ENCODE measurements at regions not wholly inside any gene's neighbourhood (a gene's known extent, or its start where the extent isn't known, plus 50 kb on each side); places are given as distances from the start of the nearest gene placed in this dataset.
A peak's percentile ranks its signal among the peaks of the same experiment; 100 is the strongest.

DNA sequence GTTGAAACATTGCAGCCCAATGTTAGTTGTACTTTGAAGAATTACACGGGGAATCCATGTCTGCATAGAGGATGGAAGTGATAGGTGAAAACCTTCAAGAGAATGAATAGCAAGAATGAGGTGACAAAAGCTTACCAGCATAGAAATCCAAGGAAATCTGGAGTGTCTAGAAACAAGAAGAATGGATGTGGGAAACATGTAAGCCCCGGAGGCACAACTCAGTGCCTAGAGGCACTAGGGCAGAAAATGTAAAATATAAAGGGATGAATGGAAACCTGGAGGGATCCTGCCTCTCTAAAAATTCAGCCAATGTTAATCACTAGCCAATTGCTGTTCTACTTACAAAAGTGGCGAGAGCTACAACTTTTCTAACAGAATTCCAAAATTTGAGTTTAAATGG lies 619.0 kb downstream of the TBL1XR1 start:
- no peak for DNase-seq (ENCODE audit: low spot score)
- Histone ChIP-seq H3K4me1 (ENCODE audit: insufficient read depth, low read length, poor library complexity, severe bottlenecking) (peaks cover 11% of the 10 kb centered on the region), H3K9me3 (ENCODE audit: low read depth, low read length, poor library complexity, severe bottlenecking) (no peaks in the 10 kb centered on the region), H3K4me3 (ENCODE audit: low read depth, low read length, poor library complexity, severe bottlenecking) (no peak overlapping the region), H3K27ac (ENCODE audit: low read depth, low read length, poor library complexity, severe bottlenecking) (no peak overlapping the region), H3K36me3 (ENCODE audit: insufficient read depth, low read length, poor library complexity, severe bottlenecking) (no peaks in the 10 kb centered on the region), H3K27me3 (replicated peaks; ENCODE audit: insufficient read depth, low read depth, low read length, poor library complexity) (no peaks in the 10 kb centered on the region)
- intact Hi-C loops (cut with micrococcal nuclease; ENCODE audit: unreplicated experiment) = no loop called here
- no peak for TF ChIP-seq EZH2 (IDR thresholded peaks at IDR 0.05; ENCODE audit: borderline replicate concordance, low read depth, low read length, poor library complexity, severe bottlenecking)
- TF ChIP-seq, protein P1, sequence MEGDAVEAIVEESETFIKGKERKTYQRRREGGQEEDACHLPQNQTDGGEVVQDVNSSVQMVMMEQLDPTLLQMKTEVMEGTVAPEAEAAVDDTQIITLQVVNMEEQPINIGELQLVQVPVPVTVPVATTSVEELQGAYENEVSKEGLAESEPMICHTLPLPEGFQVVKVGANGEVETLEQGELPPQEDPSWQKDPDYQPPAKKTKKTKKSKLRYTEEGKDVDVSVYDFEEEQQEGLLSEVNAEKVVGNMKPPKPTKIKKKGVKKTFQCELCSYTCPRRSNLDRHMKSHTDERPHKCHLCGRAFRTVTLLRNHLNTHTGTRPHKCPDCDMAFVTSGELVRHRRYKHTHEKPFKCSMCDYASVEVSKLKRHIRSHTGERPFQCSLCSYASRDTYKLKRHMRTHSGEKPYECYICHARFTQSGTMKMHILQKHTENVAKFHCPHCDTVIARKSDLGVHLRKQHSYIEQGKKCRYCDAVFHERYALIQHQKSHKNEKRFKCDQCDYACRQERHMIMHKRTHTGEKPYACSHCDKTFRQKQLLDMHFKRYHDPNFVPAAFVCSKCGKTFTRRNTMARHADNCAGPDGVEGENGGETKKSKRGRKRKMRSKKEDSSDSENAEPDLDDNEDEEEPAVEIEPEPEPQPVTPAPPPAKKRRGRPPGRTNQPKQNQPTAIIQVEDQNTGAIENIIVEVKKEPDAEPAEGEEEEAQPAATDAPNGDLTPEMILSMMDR (conservative IDR thresholded peaks at IDR 0.05; ENCODE audit: low read depth, low read length) = no peak
- CTCF ChIA-PET = no interaction called here
- POLR2A ChIA-PET (ENCODE audit: low non-redundant PET) = no interaction called here
- BruUV-seq (replicated peaks) = no TSS peak

DNA sequence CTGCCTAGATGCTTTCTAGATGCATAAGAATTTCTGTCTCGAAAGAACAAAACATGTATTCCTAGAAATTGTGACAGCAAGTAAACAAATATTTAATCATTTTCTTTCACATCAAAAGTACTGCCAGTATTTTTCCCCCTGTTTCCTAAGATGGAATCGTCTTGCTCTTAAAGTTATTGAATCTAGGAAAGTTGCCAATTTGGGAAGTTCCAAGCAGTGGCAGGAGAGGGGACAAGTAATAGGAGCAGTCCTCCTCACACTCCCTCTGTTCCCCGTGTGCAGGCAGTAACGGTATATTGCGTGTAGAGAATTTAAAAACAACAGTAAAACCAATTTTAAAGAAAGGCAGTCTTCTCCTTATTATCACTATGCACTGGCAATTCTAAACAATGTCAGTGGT lies 619.8 kb downstream of the TBL1XR1 start:
- CTCF ChIA-PET = no interaction called here
- no peaks in the 10 kb centered on the region for H3K9me3 ChIP-seq (ENCODE audit: low read depth, low read length, poor library complexity, severe bottlenecking)
- intact Hi-C loops (cut with micrococcal nuclease; ENCODE audit: unreplicated experiment) = no loop called here

DNA sequence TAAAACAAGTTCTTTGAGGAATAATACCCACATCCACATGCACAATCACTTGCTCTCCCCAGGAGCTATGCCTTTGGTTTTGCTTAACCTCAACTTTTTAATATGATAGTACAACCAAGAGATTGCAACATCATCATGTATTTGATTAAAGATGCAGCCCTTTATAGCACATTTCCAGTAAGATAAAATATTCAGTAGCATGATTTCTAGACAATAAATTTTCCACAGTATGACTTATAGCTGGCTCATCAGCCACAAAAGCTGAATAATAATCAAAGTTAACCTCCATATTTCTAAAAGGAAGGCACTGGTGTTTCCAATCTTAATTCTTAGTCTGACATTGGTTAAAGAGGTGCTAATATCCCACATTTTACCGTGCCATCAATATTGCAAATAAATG lies 622.5 kb downstream of the TBL1XR1 start:
- H3K4me1 ChIP-seq (ENCODE audit: insufficient read depth, low read length, poor library complexity, severe bottlenecking) = peaks cover 9% of the 10 kb centered on the region
- H3K27me3 ChIP-seq (replicated peaks; ENCODE audit: insufficient read depth, low read depth, low read length, poor library complexity) = no peaks in the 10 kb centered on the region
- BruUV-seq (replicated peaks) = no TSS peak
- CTCF ChIA-PET = no interaction called here
- POLR2A ChIA-PET (ENCODE audit: low non-redundant PET) = no interaction called here
- no peak for TF ChIP-seq EZH2 (IDR thresholded peaks at IDR 0.05; ENCODE audit: borderline replicate concordance, low read depth, low read length, poor library complexity, severe bottlenecking)
- TF ChIP-seq, protein P1 (conservative IDR thresholded peaks at IDR 0.05; ENCODE audit: low read depth, low read length) = no peak
- no peaks in the 10 kb centered on the region for H3K36me3 ChIP-seq (ENCODE audit: insufficient read depth, low read length, poor library complexity, severe bottlenecking)
- H3K9me3 ChIP-seq (ENCODE audit: low read depth, low read length, poor library complexity, severe bottlenecking) = no peaks in the 10 kb centered on the region
- no peak overlapping the region for H3K4me3 ChIP-seq (ENCODE audit: low read depth, low read length, poor library complexity, severe bottlenecking)
- no peak overlapping the region for H3K27ac ChIP-seq (ENCODE audit: low read depth, low read length, poor library complexity, severe bottlenecking)
- no peak for DNase-seq (ENCODE audit: low spot score)
- intact Hi-C loops (cut with micrococcal nuclease; ENCODE audit: unreplicated experiment) = no loop called here

More for the DNA sequence above, 619.8 kb downstream of the TBL1XR1 start:
- no peak for TF ChIP-seq EZH2 (IDR thresholded peaks at IDR 0.05; ENCODE audit: borderline replicate concordance, low read depth, low read length, poor library complexity, severe bottlenecking)
- TF ChIP-seq, protein P1 (conservative IDR thresholded peaks at IDR 0.05; ENCODE audit: low read depth, low read length) = no peak
- POLR2A ChIA-PET (ENCODE audit: low non-redundant PET) = no interaction called here
- BruUV-seq (replicated peaks) = no TSS peak
- Histone ChIP-seq H3K27ac (ENCODE audit: low read depth, low read length, poor library complexity, severe bottlenecking) (no peak overlapping the region), H3K27me3 (replicated peaks; ENCODE audit: insufficient read depth, low read depth, low read length, poor library complexity) (no peaks in the 10 kb centered on the region), H3K36me3 (ENCODE audit: insufficient read depth, low read length, poor library complexity, severe bottlenecking) (no peaks in the 10 kb centered on the region), H3K4me3 (ENCODE audit: low read depth, low read length, poor library complexity, severe bottlenecking) (no peak overlapping the region), H3K4me1 (ENCODE audit: insufficient read depth, low read length, poor library complexity, severe bottlenecking) (peaks cover 11% of the 10 kb centered on the region)
- peak; percentile 66 for DNase-seq (ENCODE audit: low spot score)
